ENCODE measurements at regions not wholly inside any gene's neighbourhood (a gene's known extent, or its start where the extent isn't known, plus 50 kb on each side); places are given as distances from the start of the nearest gene placed in this dataset.
A peak's percentile ranks its signal among the peaks of the same experiment; 100 is the strongest.

DNA sequence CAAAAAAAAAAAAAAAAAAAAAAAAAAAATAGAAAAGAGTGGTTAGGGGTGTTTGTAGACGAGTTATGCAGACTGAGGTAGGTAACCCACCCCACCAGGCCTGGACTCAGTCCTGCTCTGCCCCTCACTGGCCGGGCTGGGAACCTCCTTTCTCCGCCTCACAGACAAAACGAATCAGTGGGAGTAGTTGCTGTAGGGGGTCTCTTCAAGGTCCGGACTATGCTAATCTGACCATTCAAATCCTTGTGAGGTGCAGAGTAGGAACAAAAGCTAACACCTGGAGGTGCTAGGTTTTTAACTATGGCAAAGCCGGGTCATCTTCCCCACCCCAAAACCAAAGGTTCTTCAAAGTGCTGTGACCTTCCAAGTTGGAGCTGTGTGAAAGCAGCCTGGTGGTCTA lies 223.7 kb downstream of the SLC4A3 start:
- Histone ChIP-seq H3K9me3 (no peaks in the 10 kb centered on the region), H3K27ac (no peak overlapping the region), H3K4me1 (no peaks in the 10 kb centered on the region), H3K27me3 (replicated peaks in 1 of 7) (peaks cover 0 to 37% (median 0%) of the 10 kb centered on the region in 7 donors), H3K4me3 (no peak overlapping the region), H3K36me3 (no peaks in the 10 kb centered on the region)
- 69 to 78% (median 71%) methylated on average over 6 of the region's 6 CpGs for WGBS, 5 donors
- no peak for DNase-seq
- intact Hi-C loops (cut with DNase I; ENCODE audit: low total_unique reads), result no loop called here
- TF ChIP-seq, protein P1, sequence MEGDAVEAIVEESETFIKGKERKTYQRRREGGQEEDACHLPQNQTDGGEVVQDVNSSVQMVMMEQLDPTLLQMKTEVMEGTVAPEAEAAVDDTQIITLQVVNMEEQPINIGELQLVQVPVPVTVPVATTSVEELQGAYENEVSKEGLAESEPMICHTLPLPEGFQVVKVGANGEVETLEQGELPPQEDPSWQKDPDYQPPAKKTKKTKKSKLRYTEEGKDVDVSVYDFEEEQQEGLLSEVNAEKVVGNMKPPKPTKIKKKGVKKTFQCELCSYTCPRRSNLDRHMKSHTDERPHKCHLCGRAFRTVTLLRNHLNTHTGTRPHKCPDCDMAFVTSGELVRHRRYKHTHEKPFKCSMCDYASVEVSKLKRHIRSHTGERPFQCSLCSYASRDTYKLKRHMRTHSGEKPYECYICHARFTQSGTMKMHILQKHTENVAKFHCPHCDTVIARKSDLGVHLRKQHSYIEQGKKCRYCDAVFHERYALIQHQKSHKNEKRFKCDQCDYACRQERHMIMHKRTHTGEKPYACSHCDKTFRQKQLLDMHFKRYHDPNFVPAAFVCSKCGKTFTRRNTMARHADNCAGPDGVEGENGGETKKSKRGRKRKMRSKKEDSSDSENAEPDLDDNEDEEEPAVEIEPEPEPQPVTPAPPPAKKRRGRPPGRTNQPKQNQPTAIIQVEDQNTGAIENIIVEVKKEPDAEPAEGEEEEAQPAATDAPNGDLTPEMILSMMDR (IDR thresholded peaks at IDR 0.05 in 8 of 11, conservative IDR thresholded peaks at IDR 0.05 in 3 of 11), result no peak
- TF ChIP-seq POLR2A (IDR thresholded peaks at IDR 0.05) (no peak), POLR2AphosphoS5 (IDR thresholded peaks at IDR 0.05) (no peak)

DNA sequence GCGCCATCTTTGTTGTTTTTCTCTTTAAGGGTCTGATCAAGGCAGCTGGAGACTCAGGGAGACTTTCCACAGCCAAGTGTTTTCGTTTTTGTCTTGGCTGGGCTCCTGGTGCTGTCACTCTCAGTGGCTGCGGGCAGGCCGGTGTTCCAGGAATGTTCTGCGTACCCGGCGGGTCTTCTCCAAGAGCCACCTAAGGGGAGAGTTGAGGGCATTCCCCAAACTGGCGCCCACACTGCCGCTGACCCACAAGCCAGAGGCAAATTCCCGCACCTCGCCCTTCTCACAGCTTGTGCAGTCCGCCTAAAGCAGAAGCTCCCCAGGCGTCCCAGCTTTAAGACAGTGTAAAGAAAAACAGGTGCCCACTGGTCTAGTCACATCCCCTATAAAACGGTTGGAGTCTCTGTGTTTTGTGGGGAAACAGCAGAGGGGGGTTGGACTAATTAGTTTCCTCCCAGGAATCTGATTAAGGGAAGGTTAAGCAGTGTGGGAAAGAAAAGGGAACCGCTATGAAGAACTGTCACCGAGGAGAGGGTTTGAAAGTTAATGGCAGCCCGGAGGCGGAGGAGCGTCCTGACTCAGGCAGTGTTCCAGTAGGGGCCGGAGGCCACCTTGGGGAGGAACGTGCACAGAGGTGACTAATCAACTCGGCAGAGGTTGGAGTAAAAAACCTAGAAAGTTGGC lies 224.5 kb downstream of the SLC4A3 start:
- intact Hi-C loops (cut with DNase I; ENCODE audit: low total_unique reads), result no loop called here

DNA sequence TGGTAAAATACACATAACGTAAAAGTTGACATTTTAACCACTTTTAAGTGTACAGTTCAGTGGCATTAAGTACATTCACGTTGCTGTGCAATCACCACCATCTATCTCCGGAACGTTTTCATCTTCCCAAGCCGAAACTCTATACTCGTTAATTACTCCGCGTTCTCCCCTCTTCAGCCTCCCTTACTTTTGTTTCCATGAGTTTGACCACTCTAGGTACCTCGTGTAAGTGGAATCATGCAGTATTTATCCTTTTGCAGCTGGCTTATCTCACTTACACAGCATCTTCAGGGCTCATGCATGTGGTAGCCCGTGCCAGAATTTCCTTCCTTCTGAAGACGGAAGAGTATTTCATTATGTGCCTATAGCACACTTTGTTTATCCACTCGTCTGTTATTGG lies 225.2 kb downstream of the SLC4A3 start:
- intact Hi-C loops (cut with DNase I; ENCODE audit: low total_unique reads), result no loop called here
- WGBS, 5 donors, result 57 to 63% (median 61%) methylated on average over 12 of the region's 12 CpGs
- Histone ChIP-seq H3K27ac (no peak overlapping the region), H3K9me3 (no peaks in the 10 kb centered on the region), H3K4me3 (no peak overlapping the region), H3K27me3 (replicated peaks in 1 of 7) (peaks cover 0 to 42% (median 0%) of the 10 kb centered on the region in 7 donors), H3K4me1 (no peaks in the 10 kb centered on the region), H3K36me3 (no peaks in the 10 kb centered on the region)
- TF ChIP-seq POLR2AphosphoS5 (IDR thresholded peaks at IDR 0.05), result no peak
- TF ChIP-seq POLR2A (IDR thresholded peaks at IDR 0.05), result no peak
- TF ChIP-seq, protein P1 (IDR thresholded peaks at IDR 0.05 in 8 of 11, conservative IDR thresholded peaks at IDR 0.05 in 3 of 11), result no peak
- no peak for DNase-seq

More for the DNA sequence above, 224.5 kb downstream of the SLC4A3 start:
- no peak overlapping the region for H3K27ac ChIP-seq
- peaks cover 0 to 38% (median 0%) of the 10 kb centered on the region in 7 donors for H3K27me3 ChIP-seq (replicated peaks in 1 of 7)
- 26 to 64% (median 39%) methylated on average over 16 to 22 of the region's 22 CpGs for WGBS, 5 donors
- H3K4me1 ChIP-seq, result no peaks in the 10 kb centered on the region
- peak overlapping the region in 2 of 8 donors; percentile 5 to 10 for H3K4me3 ChIP-seq
- no peaks in the 10 kb centered on the region for H3K9me3 ChIP-seq
- DNase-seq, result no peak
- H3K36me3 ChIP-seq, result no peaks in the 10 kb centered on the region
- no peak for TF ChIP-seq POLR2AphosphoS5 (IDR thresholded peaks at IDR 0.05)
- no peak for TF ChIP-seq POLR2A (IDR thresholded peaks at IDR 0.05)
- TF ChIP-seq, protein P1 (IDR thresholded peaks at IDR 0.05 in 8 of 11, conservative IDR thresholded peaks at IDR 0.05 in 3 of 11), result no peak

DNA sequence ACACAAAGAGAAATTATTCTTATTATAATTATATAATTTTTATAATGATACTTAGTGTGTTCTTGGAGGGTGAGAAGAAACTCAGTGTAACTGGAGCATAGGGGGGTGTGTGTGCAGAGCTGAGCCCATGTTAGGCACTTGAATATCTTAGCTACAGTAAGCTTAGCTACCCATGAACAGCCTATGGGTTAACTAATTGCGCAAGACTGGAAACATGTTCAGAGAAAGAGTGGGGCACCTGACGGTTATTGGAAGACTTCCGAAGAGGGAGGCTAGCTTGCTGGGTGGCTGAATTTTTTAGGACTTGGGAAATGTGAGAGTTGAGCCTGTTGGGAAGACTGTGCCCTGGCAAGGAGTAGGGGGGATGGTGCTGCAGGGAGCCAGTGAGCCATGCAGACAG lies 229.2 kb downstream of the SLC4A3 start:
- H3K36me3 ChIP-seq, result no peaks in the 10 kb centered on the region
- TF ChIP-seq, protein P1 (IDR thresholded peaks at IDR 0.05 in 8 of 11, conservative IDR thresholded peaks at IDR 0.05 in 3 of 11), result no peak
- TF ChIP-seq POLR2A (IDR thresholded peaks at IDR 0.05), result no peak
- TF ChIP-seq POLR2AphosphoS5 (IDR thresholded peaks at IDR 0.05), result no peak
- H3K9me3 ChIP-seq, result no peaks in the 10 kb centered on the region
- H3K4me1 ChIP-seq, result no peaks in the 10 kb centered on the region
- intact Hi-C loops (cut with DNase I; ENCODE audit: low total_unique reads), result no loop called here
- no peak overlapping the region for H3K4me3 ChIP-seq
- peaks cover 0 to 34% (median 0%) of the 10 kb centered on the region in 7 donors for H3K27me3 ChIP-seq (replicated peaks in 1 of 7)
- 80 to 86% (median 84%) methylated on average over 3 of the region's 3 CpGs for WGBS, 5 donors
- no peak for DNase-seq
- no peak overlapping the region for H3K27ac ChIP-seq
